IPS DF 6.9 (cell line): ENCODE measurements at regions not wholly inside any gene's neighbourhood (a gene's known extent, or its start where the extent isn't known, plus 50 kb on each side); places are given as distances from the start of the nearest gene placed in this dataset.

Experiments used
- DNase-seq: peaks from one replicate; pipeline ENCODE4 v3.0.0-alpha.2; 2013; ENCODE audit warnings: low read depth, low spot score
- H3K27ac ChIP-seq: one replicate; pipeline ENCODE4 v1.5.1; 2013; ENCODE audit warnings: low read length, control low read depth
- H3K27me3 ChIP-seq: 2 replicates; pipeline ENCODE4 v1.6.1; 2013; ENCODE audit warnings: mild to moderate bottlenecking, low read length; ENCODE audit not compliant: control insufficient read depth, insufficient read depth
- H3K36me3 ChIP-seq: 2 replicates; pipeline ENCODE4 v1.6.1; 2013; ENCODE audit warnings: low read length; ENCODE audit not compliant: control insufficient read depth, insufficient read depth
- H3K4me1 ChIP-seq: 2 replicates; pipeline ENCODE4 v1.6.1; 2013; ENCODE audit warnings: low read length; ENCODE audit not compliant: control insufficient read depth, insufficient read depth
- H3K4me3 ChIP-seq: 2 replicates; pipeline ENCODE4 v1.5.1; 2013; ENCODE audit warnings: mild to moderate bottlenecking, low read length
- H3K9me3 ChIP-seq: 2 replicates; pipeline ENCODE4 v1.6.1; 2013; ENCODE audit warnings: low read length, inconsistent platforms; ENCODE audit not compliant: control insufficient read depth, insufficient read depth
- WGBS: extraction: QIAGEN DNeasy Blood & Tissue Kit; methylation state at CpG from one replicate; pipeline ENCODE4 v1.1.7; 2013; ENCODE audit warnings: mixed read lengths, missing lambda C conversion rate; ENCODE audit not compliant: insufficient read length, insufficient coverage; 5-methylcytosine and 5-hydroxymethylcytosine counted together

DNA sequence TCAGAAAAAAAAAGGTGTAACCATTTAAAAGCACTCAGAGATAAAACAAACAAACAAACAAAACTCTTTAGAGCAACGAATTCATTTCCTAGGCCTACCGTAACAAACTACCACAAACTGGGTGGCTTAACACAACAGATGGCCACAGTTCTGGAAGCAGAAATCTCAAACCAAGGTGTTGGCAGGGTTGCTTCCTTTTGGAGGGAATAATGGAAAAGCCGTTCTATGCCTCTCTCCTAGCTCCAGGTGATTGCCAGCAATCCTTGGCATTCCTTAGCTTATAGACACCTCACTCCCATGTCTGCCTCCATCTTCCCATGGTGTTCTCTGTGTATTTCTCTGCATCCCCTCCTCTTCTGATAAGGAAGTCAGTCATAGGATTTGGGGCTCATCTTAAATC lies 200.4 kb downstream of the RAB38 start:
- DNase-seq, result no peak
- no peaks in the 10 kb centered on the region for H3K9me3 ChIP-seq
- H3K36me3 ChIP-seq, result no peaks in the 10 kb centered on the region
- no peak overlapping the region for H3K4me3 ChIP-seq
- H3K27ac ChIP-seq, result no peak overlapping the region
- no peaks in the 10 kb centered on the region for H3K27me3 ChIP-seq
- H3K4me1 ChIP-seq, result no peaks in the 10 kb centered on the region; the same call in 1 of the 2 replicates
- WGBS, result no CpG with 5 or more reads among the region's 3 CpGs

DNA sequence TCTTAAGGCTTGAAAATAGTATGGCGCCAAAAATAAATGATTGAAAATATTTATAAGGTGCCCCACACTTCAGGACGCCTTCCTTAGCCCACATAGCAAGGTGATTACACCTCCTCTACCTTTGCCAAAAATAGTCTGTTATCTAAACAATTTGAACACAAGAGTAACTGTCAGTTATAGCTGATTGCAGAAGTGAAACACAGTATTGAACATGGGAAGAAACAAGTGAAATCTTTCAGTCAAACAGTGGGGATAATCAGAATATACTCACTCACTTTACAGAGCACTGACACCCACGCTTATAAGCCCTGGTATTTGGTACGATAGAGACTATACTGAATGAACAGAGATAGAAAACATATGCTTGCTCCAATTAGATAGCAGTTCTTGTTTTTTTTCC lies 203.1 kb downstream of the RAB38 start:
- H3K9me3 ChIP-seq, result no peaks in the 10 kb centered on the region
- no CpG with 5 or more reads among the region's 4 CpGs for WGBS
- H3K4me1 ChIP-seq, result no peaks in the 10 kb centered on the region; the same call in 1 of the 2 replicates
- no peak overlapping the region for H3K27ac ChIP-seq
- H3K27me3 ChIP-seq, result no peaks in the 10 kb centered on the region
- H3K4me3 ChIP-seq, result no peak overlapping the region
- no peaks in the 10 kb centered on the region for H3K36me3 ChIP-seq
- DNase-seq, result no peak

GRCh38 chr11:87971354-87971753 lies 203.9 kb downstream of the RAB38 start:
- whole genome bisulfite sequencing, result no CpG with 5 or more reads among the region's 2 CpGs
- no peaks in the 10 kb centered on the region for H3K9me3 ChIP-seq
- H3K27ac ChIP-seq, result no peak overlapping the region
- no peak for DNase-seq
- H3K27me3 ChIP-seq, result no peaks in the 10 kb centered on the region
- H3K4me1 ChIP-seq, result no peaks in the 10 kb centered on the region; the same call in 1 of the 2 replicates
- no peak overlapping the region for H3K4me3 ChIP-seq
- no peaks in the 10 kb centered on the region for H3K36me3 ChIP-seq

DNA sequence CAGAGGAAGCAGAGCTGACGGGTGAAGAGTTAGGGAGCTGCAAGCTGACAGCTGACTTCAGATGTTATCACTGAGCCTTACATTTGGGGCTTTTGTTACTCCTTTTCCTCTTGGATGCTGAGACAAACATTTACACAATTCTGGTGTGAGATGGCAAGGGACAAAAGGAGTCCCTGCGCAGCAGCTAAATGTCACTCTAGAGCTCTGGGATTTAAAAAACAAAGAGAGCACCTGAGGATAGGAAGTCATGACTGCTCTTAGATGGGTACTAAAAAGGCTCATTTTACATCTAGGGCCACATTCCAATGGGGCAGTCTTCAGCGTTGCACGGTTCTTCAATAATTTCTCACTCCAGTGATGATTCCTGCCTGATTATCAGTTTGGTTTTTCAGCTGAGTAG lies 204.5 kb downstream of the RAB38 start:
- H3K27ac ChIP-seq, result no peak overlapping the region
- H3K36me3 ChIP-seq, result no peaks in the 10 kb centered on the region
- WGBS, result no CpG with 5 or more reads among the region's 4 CpGs
- H3K4me1 ChIP-seq, result no peaks in the 10 kb centered on the region; the same call in 1 of the 2 replicates
- H3K27me3 ChIP-seq, result no peaks in the 10 kb centered on the region
- H3K4me3 ChIP-seq, result no peak overlapping the region
- H3K9me3 ChIP-seq, result no peaks in the 10 kb centered on the region
- no peak for DNase-seq

DNA sequence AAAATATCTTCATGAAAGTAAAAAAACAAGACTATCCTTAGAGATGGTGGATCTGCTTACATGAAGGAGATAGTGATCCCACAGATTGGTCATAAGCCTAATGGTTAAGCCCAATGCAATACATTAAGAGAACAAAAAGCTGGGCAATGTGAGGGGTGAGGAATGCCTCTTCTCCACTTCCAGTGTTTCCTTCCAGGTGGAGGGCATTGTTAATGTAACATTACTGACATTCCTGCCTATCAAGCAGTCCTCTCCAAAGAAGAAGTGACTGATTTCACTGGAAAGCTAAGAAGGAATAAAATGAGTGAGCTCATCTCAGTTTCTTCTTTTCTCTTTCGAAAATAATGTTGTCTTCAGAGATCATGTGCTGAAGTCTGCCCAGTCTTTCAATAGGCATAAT lies 207.8 kb downstream of the RAB38 start:
- Histone ChIP-seq H3K27ac (no peak overlapping the region), H3K36me3 (no peaks in the 10 kb centered on the region), H3K27me3 (no peaks in the 10 kb centered on the region), H3K4me1 (no peaks in the 10 kb centered on the region; the same call in 1 of the 2 replicates), H3K4me3 (no peak overlapping the region), H3K9me3 (no peaks in the 10 kb centered on the region)
- no peak for DNase-seq
- WGBS, result no CpG with 5 or more reads among the region's 1 CpG

DNA sequence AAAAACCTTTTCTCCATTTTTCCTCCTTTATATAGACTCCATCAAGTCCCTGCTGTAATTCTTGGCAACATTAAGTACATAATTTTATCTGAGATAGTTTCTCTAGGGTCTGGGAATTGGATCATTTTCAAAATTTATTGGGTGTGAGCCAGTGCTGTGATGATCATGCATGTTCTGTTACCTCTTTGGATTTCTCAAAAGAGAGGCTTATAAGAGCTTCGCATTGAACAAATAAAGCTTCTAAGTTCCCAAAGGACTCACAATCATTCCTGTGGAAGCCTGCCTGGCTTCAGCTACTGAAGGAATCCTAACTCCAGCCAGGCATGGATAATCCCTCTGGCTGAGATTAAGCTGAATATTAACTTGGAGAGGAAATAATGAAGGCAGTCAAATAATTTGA lies 208.5 kb downstream of the RAB38 start:
- WGBS, result no CpG with 5 or more reads among the region's 1 CpG
- no peak for DNase-seq
- Histone ChIP-seq H3K4me3 (no peak overlapping the region), H3K36me3 (no peaks in the 10 kb centered on the region), H3K27ac (no peak overlapping the region), H3K27me3 (no peaks in the 10 kb centered on the region), H3K9me3 (no peaks in the 10 kb centered on the region), H3K4me1 (no peaks in the 10 kb centered on the region; the same call in 1 of the 2 replicates)

DNA sequence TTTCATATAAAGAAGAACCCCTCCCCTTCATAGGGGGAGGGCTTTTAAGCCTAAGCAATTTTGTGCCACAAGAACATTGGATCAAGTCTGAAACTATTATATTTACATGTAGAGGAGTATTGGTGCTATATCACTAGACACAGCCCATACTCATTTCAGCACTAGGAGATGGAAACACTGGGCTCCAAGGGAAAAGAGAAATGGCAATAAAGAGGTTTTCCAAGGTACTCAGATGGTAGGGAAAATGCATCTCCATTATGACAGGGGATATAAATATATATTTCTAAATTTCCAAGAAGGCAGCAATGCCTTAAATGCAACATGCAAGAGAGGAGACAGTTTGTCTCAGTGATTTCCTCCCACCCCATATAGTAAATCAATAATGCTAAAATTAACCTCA lies 209.0 kb downstream of the RAB38 start:
- Histone ChIP-seq H3K36me3 (no peaks in the 10 kb centered on the region), H3K4me3 (no peak overlapping the region), H3K27me3 (no peaks in the 10 kb centered on the region), H3K4me1 (no peaks in the 10 kb centered on the region; the same call in 1 of the 2 replicates), H3K27ac (no peak overlapping the region), H3K9me3 (no peaks in the 10 kb centered on the region)
- DNase-seq, result no peak

DNA sequence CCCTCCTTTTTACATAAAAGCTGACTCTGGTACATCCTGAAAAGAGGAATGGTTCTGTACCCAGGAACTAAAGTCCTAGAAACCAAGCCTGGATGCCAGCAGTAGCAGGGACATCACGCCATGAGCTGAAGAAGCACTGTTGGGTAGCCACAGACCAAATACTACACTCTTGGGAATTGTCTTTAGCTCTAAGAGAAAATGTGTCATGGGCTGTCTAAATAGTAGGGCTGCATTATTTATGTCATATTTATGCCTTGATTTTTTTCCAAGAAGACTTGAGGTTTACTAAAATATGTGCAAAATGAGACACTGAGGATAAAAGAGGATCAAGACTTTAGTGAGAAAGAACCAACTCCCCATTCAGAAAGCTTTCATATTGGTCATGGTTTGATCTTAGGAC lies 213.6 kb downstream of the RAB38 start:
- Histone ChIP-seq H3K4me1 (no peaks in the 10 kb centered on the region), H3K4me3 (no peak overlapping the region), H3K27ac (no peak overlapping the region), H3K36me3 (no peaks in the 10 kb centered on the region), H3K27me3 (no peaks in the 10 kb centered on the region), H3K9me3 (no peaks in the 10 kb centered on the region)
- no peak for DNase-seq
- no CpG with 5 or more reads among the region's 1 CpG for WGBS

DNA sequence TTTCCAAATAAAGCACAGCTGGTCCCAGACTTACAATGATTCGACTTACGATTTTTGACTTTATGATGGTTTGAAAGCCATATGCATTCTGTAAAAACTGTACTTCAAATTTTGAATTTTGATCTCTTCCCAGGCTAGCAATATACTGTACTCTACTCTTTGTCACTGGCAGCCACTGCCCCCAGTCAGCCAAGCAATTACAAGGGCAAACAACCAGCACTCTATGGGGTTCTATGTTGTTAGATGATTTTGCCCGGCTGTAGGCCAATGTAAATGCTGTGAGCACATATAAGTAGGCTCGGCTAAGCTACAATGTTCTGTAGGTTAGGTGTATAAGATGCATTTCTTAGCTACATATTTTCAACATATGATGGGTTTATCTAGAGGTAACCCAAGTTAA lies 217.3 kb downstream of the RAB38 start:
- Histone ChIP-seq H3K27ac (no peak overlapping the region), H3K4me1 (no peaks in the 10 kb centered on the region), H3K27me3 (no peaks in the 10 kb centered on the region), H3K9me3 (no peaks in the 10 kb centered on the region), H3K36me3 (no peaks in the 10 kb centered on the region), H3K4me3 (no peak overlapping the region)
- DNase-seq, result no peak
- no CpG with 5 or more reads among the region's 4 CpGs for WGBS

- no peak for DNase-seq
- H3K9me3 ChIP-seq, result no peaks in the 10 kb centered on the region
- H3K27me3 ChIP-seq, result no peaks in the 10 kb centered on the region
- H3K27ac ChIP-seq, result no peak overlapping the region
- WGBS, result no CpG with 5 or more reads among the region's 4 CpGs
- H3K4me3 ChIP-seq, result no peak overlapping the region
- no peaks in the 10 kb centered on the region for H3K4me1 ChIP-seq
- H3K36me3 ChIP-seq, result no peaks in the 10 kb centered on the region
These were observed 220.8 kb downstream of the RAB38 start for GRCh38 chr11:87954476-87954875.

GRCh38 chr11:87942786-87943185 lies 232.5 kb downstream of the RAB38 start:
- Histone ChIP-seq H3K27ac (no peak overlapping the region), H3K9me3 (no peaks in the 10 kb centered on the region), H3K4me3 (no peak overlapping the region), H3K27me3 (no peaks in the 10 kb centered on the region), H3K36me3 (no peaks in the 10 kb centered on the region), H3K4me1 (no peaks in the 10 kb centered on the region)
- no peak for DNase-seq
- no CpG with 5 or more reads among the region's 4 CpGs for WGBS
